Liver (tissue), 3 donors: ENCODE measurements at regions not wholly inside any gene's neighbourhood (a gene's known extent, or its start where the extent isn't known, plus 50 kb on each side); places are given as distances from the start of the nearest gene placed in this dataset.
"Not testable (repeated sequence)": the region's sequence is repeated elsewhere in the genome, so short reads cannot be mapped to it uniquely, and the experiment has no call there.

ENCODE experiments used
- CTCF ChIP-seq: fragments of 150-350 bp; IDR thresholded peaks from 2 replicates; pipeline ENCODE4 v1.5.1; 2017; ENCODE audit warnings: improper control_type of control experiment, low read depth, low read length; ENCODE audit not compliant: missing input control
- GABPA ChIP-seq, 2 donors: IDR thresholded peaks in 1 of 2; conservative IDR thresholded peaks in 1 of 2; 2 replicates each; pipeline ENCODE4 v1.6.1; 2016; ENCODE audit warnings: antibody characterized with exemption in 2 of 2, mild to moderate bottlenecking in 1 of 2, moderate library complexity in 1 of 2
- JUND ChIP-seq, 2 donors: IDR thresholded peaks; 2 replicates each; pipeline ENCODE4 v1.6.1; 2016; ENCODE audit warnings: antibody characterized with exemption in 2 of 2
- RAD21 ChIP-seq, 2 donors: IDR thresholded peaks; 2 replicates each; pipeline ENCODE4 v1.6.1; 2016; ENCODE audit warnings: antibody characterized with exemption in 2 of 2, mild to moderate bottlenecking in 2 of 2
- REST ChIP-seq: IDR thresholded peaks from 2 replicates; pipeline ENCODE4 v1.6.1; 2016; ENCODE audit warnings: antibody characterized with exemption, mild to moderate bottlenecking
- TF ChIP-seq, protein P1 (sequence below): IDR thresholded peaks from 2 replicates; pipeline ENCODE4 v1.6.1; 2016; ENCODE audit warnings: antibody characterized with exemption
- donor health status: healthy.
- donor health status: healthy.

- TF ChIP-seq GABPA (IDR thresholded peaks at IDR 0.05 in 1 of 2, conservative IDR thresholded peaks at IDR 0.05 in 1 of 2); JUND (IDR thresholded peaks at IDR 0.05); CTCF; RAD21 (IDR thresholded peaks at IDR 0.05); REST: not testable (repeated sequence)
- TF ChIP-seq, protein P1, sequence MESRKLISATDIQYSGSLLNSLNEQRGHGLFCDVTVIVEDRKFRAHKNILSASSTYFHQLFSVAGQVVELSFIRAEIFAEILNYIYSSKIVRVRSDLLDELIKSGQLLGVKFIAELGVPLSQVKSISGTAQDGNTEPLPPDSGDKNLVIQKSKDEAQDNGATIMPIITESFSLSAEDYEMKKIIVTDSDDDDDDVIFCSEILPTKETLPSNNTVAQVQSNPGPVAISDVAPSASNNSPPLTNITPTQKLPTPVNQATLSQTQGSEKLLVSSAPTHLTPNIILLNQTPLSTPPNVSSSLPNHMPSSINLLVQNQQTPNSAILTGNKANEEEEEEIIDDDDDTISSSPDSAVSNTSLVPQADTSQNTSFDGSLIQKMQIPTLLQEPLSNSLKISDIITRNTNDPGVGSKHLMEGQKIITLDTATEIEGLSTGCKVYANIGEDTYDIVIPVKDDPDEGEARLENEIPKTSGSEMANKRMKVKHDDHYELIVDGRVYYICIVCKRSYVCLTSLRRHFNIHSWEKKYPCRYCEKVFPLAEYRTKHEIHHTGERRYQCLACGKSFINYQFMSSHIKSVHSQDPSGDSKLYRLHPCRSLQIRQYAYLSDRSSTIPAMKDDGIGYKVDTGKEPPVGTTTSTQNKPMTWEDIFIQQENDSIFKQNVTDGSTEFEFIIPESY, result not testable (repeated sequence)
Observed at GRCh38 chr15:35238448-35238847, 153.4 kb upstream of the NANOGP8 start.
